Panc1 (cell line): ENCODE measurements at regions not wholly inside any gene's neighbourhood (a gene's known extent, or its start where the extent isn't known, plus 50 kb on each side); places are given as distances from the start of the nearest gene placed in this dataset.

ENCODE experiments used
- ATAC-seq: fragments of 200-7000 bp; cut with Tn5 transposase; 2 replicates; pipeline ENCODE4 v1.9.1; 2020; ENCODE audit warnings: mild to moderate bottlenecking, moderate library complexity
- BruUV-seq: library from RNA; stranded (reverse); fragments of 400-500 nt; replicated peaks from 2 replicates; lab custom pipeline; 2021; lab: Mats Ljungman, UMichigan
- CTCF ChIA-PET: fragments of 300-600 bp; sonication (Branson Sonifier 250); formaldehyde crosslinking; loops from one replicate; lab custom pipeline; 2022; ENCODE audit warnings: antibody characterized with exemption; lab: Charles Lee
- POLR2A ChIA-PET: fragments of 300-600 bp; sonication (Branson Sonifier 250); formaldehyde crosslinking; loops from one replicate; lab custom pipeline; 2022; ENCODE audit warnings: antibody characterized with exemption; lab: Charles Lee
- DNase-seq: peaks from one replicate; pipeline ENCODE4 v3.0.0-alpha.2; 2010; ENCODE audit warnings: low read depth, low spot score
- H3K27ac ChIP-seq: 2 replicates; pipeline ENCODE4 v1.5.1; 2011; ENCODE audit warnings: mild to moderate bottlenecking, low read length, inconsistent platforms
- H3K27me3 ChIP-seq: fragments of 200-500 bp; sonication (Bioruptor generic); 2 replicates; pipeline ENCODE4 v1.6.0; 2014; ENCODE audit warnings: low read length, inconsistent platforms; ENCODE audit not compliant: control insufficient read depth, insufficient read depth
- H3K36me3 ChIP-seq: fragments of 200-500 bp; sonication (Bioruptor generic); 2 replicates; pipeline ENCODE4 v1.5.1; 2014; ENCODE audit warnings: inconsistent platforms, mild to moderate bottlenecking, low read length, moderate library complexity; ENCODE audit not compliant: control insufficient read depth, insufficient read depth
- H3K4me1 ChIP-seq: 2 replicates; pipeline ENCODE4 v1.5.1; 2011; ENCODE audit warnings: inconsistent platforms, mild to moderate bottlenecking, low read length, moderate library complexity; ENCODE audit not compliant: control insufficient read depth, insufficient read depth
- H3K4me3 ChIP-seq, 2 experiments: 2 replicates each; pipeline ENCODE4 v1.5.1; 2011 to 2012; ENCODE audit warnings: low read depth in 2 of 2, low read length in 2 of 2, mild to moderate bottlenecking in 2 of 2, inconsistent platforms in 1 of 2, moderate library complexity in 1 of 2
- H3K9me3 ChIP-seq: fragments of 200-500 bp; sonication (Bioruptor generic); 2 replicates; pipeline ENCODE4 v1.5.1; 2014; ENCODE audit warnings: low read depth, mild to moderate bottlenecking, inconsistent platforms, low read length, moderate library complexity; ENCODE audit not compliant: control insufficient read depth, insufficient read depth
- POLR2AphosphoS5 ChIP-seq: IDR thresholded peaks from 2 replicates; pipeline ENCODE4 v1.6.1; 2012; ENCODE audit warnings: mild to moderate bottlenecking, low read depth, low read length, moderate library complexity
- SIN3A ChIP-seq: IDR thresholded peaks from 2 replicates; pipeline ENCODE4 v1.6.1; 2012; ENCODE audit warnings: low read depth, mild to moderate bottlenecking, low read length, moderate library complexity, borderline replicate concordance; ENCODE audit not compliant: insufficient read depth
- TCF7L2 ChIP-seq: IDR thresholded peaks from 2 replicates; pipeline ENCODE4 v1.6.1; 2011; ENCODE audit warnings: mild to moderate bottlenecking, low read depth, low read length, inconsistent platforms
- in situ Hi-C: cut with HindIII; loops from 2 replicates; pipeline ENCODE4 v1.10.0; 2016; ENCODE audit warnings: low sequenced_read_pairs, low pct_unique_long_range_greater_than_20kb
- intact Hi-C: fragments of 100-400 bp; cut with micrococcal nuclease; formaldehyde crosslinking; loops from one replicate; pipeline ENCODE4 v1.10.0; 2022; ENCODE audit not compliant: unreplicated experiment
- TF ChIP-seq, protein P1 (sequence below), 2 experiments: IDR thresholded peaks; 2 replicates each; pipeline ENCODE4 v1.6.1; 2011 to 2012; ENCODE audit warnings: low read depth in 2 of 2, control low read depth in 1 of 2, low read length in 1 of 2, mild to moderate bottlenecking in 1 of 2, moderate library complexity in 1 of 2; ENCODE audit not compliant: insufficient read depth in 1 of 2
- TF ChIP-seq, protein P2 (sequence below): fragments of 450-650 bp; IDR thresholded peaks from 2 replicates; pipeline ENCODE4 v1.5.1; 2017; ENCODE audit warnings: mild to moderate bottlenecking

- CTCF ChIA-PET, result no interaction called here
- Histone ChIP-seq H3K27ac (no peak overlapping the region), H3K27me3 (no peaks in the 10 kb centered on the region), H3K36me3 (no peaks in the 10 kb centered on the region), H3K4me1 (no peaks in the 10 kb centered on the region), H3K4me3 (no peak overlapping the region), H3K9me3 (no peaks in the 10 kb centered on the region)
- DNase-seq, result no peak
- intact Hi-C loops (no loop called here), in situ Hi-C loops (no loop called here)
- no TSS peak for BruUV-seq
- no peak for ATAC-seq
- TF ChIP-seq POLR2AphosphoS5 (no peak), SIN3A (no peak), TCF7L2 (no peak)
- TF ChIP-seq, protein P1, sequence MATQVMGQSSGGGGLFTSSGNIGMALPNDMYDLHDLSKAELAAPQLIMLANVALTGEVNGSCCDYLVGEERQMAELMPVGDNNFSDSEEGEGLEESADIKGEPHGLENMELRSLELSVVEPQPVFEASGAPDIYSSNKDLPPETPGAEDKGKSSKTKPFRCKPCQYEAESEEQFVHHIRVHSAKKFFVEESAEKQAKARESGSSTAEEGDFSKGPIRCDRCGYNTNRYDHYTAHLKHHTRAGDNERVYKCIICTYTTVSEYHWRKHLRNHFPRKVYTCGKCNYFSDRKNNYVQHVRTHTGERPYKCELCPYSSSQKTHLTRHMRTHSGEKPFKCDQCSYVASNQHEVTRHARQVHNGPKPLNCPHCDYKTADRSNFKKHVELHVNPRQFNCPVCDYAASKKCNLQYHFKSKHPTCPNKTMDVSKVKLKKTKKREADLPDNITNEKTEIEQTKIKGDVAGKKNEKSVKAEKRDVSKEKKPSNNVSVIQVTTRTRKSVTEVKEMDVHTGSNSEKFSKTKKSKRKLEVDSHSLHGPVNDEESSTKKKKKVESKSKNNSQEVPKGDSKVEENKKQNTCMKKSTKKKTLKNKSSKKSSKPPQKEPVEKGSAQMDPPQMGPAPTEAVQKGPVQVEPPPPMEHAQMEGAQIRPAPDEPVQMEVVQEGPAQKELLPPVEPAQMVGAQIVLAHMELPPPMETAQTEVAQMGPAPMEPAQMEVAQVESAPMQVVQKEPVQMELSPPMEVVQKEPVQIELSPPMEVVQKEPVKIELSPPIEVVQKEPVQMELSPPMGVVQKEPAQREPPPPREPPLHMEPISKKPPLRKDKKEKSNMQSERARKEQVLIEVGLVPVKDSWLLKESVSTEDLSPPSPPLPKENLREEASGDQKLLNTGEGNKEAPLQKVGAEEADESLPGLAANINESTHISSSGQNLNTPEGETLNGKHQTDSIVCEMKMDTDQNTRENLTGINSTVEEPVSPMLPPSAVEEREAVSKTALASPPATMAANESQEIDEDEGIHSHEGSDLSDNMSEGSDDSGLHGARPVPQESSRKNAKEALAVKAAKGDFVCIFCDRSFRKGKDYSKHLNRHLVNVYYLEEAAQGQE (IDR thresholded peaks at IDR 0.05; ENCODE audit: insufficient read depth in 1 of 2, low read depth in 2 of 2, low read length in 1 of 2), result no peak
- TF ChIP-seq, protein P2, sequence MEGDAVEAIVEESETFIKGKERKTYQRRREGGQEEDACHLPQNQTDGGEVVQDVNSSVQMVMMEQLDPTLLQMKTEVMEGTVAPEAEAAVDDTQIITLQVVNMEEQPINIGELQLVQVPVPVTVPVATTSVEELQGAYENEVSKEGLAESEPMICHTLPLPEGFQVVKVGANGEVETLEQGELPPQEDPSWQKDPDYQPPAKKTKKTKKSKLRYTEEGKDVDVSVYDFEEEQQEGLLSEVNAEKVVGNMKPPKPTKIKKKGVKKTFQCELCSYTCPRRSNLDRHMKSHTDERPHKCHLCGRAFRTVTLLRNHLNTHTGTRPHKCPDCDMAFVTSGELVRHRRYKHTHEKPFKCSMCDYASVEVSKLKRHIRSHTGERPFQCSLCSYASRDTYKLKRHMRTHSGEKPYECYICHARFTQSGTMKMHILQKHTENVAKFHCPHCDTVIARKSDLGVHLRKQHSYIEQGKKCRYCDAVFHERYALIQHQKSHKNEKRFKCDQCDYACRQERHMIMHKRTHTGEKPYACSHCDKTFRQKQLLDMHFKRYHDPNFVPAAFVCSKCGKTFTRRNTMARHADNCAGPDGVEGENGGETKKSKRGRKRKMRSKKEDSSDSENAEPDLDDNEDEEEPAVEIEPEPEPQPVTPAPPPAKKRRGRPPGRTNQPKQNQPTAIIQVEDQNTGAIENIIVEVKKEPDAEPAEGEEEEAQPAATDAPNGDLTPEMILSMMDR, result no peak
- POLR2A ChIA-PET, result no interaction called here
Measured at GRCh38 chr7:25282194-25282593, 53.9 kb upstream of the NPVF start.

GRCh38 chr7:25286756-25287155 is 58.5 kb upstream of the NPVF start:
- ATAC-seq, result no peak
- no TSS peak for BruUV-seq
- ChIA-PET CTCF (no interaction called here), POLR2A (no interaction called here)
- no peaks in the 10 kb centered on the region for H3K36me3 ChIP-seq
- intact Hi-C loops (no loop called here), in situ Hi-C loops (no loop called here)
- no peaks in the 10 kb centered on the region for H3K4me1 ChIP-seq
- no peak overlapping the region for H3K27ac ChIP-seq
- H3K9me3 ChIP-seq, result no peaks in the 10 kb centered on the region
- H3K27me3 ChIP-seq, result no peaks in the 10 kb centered on the region
- TF ChIP-seq, protein P2, result no peak
- TF ChIP-seq, protein P1 (IDR thresholded peaks at IDR 0.05; ENCODE audit: insufficient read depth in 1 of 2, low read depth in 2 of 2, low read length in 1 of 2), result no peak
- no peak for TF ChIP-seq SIN3A
- H3K4me3 ChIP-seq, result no peak overlapping the region
- DNase-seq, result no peak
